8988T (cell line): ENCODE measurements at regions not wholly inside any gene's neighbourhood (a gene's known extent, or its start where the extent isn't known, plus 50 kb on each side); places are given as distances from the start of the nearest gene placed in this dataset.

Source experiments
- DNase-seq: peaks from one replicate; pipeline ENCODE4 v3.0.0; 2011

GRCh38 chr17:71237903-71238538 lies 882.8 kb upstream of the SOX9 start:
- DNase-seq: no peak

- DNase-seq: no peak
These were observed 873.3 kb upstream of the SOX9 start for GRCh38 chr17:71247441-71248015.

GRCh38 chr17:71251276-71251675 lies 869.5 kb upstream of the SOX9 start:
- no peak for DNase-seq

- no peak for DNase-seq
These were observed 868.9 kb upstream of the SOX9 start for GRCh38 chr17:71251951-71252350.

GRCh38 chr17:71252436-71252835 lies 868.4 kb upstream of the SOX9 start:
- no peak for DNase-seq

GRCh38 chr17:71257096-71257495 lies 863.7 kb upstream of the SOX9 start:
- DNase-seq: no peak

- no peak for DNase-seq
These were observed 860.4 kb upstream of the SOX9 start for GRCh38 chr17:71260366-71260940.

- DNase-seq: no peak
These were observed 858.2 kb upstream of the SOX9 start for GRCh38 chr17:71262586-71262985.

GRCh38 chr17:71267668-71268067 lies 853.2 kb upstream of the SOX9 start:
- no peak for DNase-seq

- DNase-seq: no peak
These were observed 851.6 kb upstream of the SOX9 start for GRCh38 chr17:71269201-71269600.

GRCh38 chr17:71273441-71273840 lies 847.4 kb upstream of the SOX9 start:
- no peak for DNase-seq

GRCh38 chr17:71276079-71276478 lies 844.7 kb upstream of the SOX9 start:
- no peak for DNase-seq

GRCh38 chr17:71283486-71283885 lies 837.3 kb upstream of the SOX9 start:
- no peak for DNase-seq

- no peak for DNase-seq
These were observed 836.6 kb upstream of the SOX9 start for GRCh38 chr17:71284032-71284755.

- no peak for DNase-seq
These were observed 834.2 kb upstream of the SOX9 start for GRCh38 chr17:71286625-71287024.

- no peak for DNase-seq
These were observed 833.6 kb upstream of the SOX9 start for GRCh38 chr17:71287071-71287823.

GRCh38 chr17:71292006-71292405 lies 828.8 kb upstream of the SOX9 start:
- no peak for DNase-seq

GRCh38 chr17:71296005-71296404 lies 824.8 kb upstream of the SOX9 start:
- DNase-seq: no peak

GRCh38 chr17:71301063-71301462 lies 819.8 kb upstream of the SOX9 start:
- DNase-seq: no peak

- DNase-seq: no peak
These were observed 817.9 kb upstream of the SOX9 start for GRCh38 chr17:71302721-71303549.

GRCh38 chr17:71304498-71305158 lies 816.2 kb upstream of the SOX9 start:
- DNase-seq: no peak

GRCh38 chr17:71313866-71314265 lies 807.0 kb upstream of the SOX9 start:
- no peak for DNase-seq
